NCI-H524 (cell line): ENCODE measurements at regions not wholly inside any gene's neighbourhood (a gene's known extent, or its start where the extent isn't known, plus 50 kb on each side); places are given as distances from the start of the nearest gene placed in this dataset.
A peak's percentile ranks its signal among the peaks of the same experiment; 100 is the strongest.

Source experiments
- DNase-seq, 2 experiments: peaks; one replicate each; lab custom pipeline; 2025; lab: John Stamatoyannopoulos, UW

GRCh38 chr1:68378296-68379084 is 71.3 kb downstream of the RPE65 start:
- DNase-seq: no peak

DNA sequence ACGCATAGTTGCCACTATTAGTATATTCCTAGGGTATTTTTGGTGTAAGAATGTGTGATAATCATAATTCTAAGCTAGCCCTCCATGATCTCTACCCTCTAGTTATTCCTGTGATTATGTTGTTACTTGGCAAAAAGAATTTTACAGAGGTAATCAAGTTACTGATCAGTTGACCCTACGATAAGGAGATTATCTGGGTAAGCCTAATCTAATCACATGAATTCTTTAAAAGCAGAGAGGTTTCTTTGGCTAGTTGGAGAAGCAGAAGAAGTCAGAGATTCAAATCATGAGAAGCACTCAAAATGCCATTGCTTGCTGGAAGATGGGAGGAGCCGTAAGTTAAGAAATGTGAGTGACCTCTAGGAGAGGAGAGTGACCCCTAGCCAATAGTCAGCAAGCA is 72.7 kb downstream of the RPE65 start:
- no peak for DNase-seq

- peak in 1 of 2 experiments; percentile 41 for DNase-seq
These were observed 73.3 kb downstream of the RPE65 start for GRCh38 chr1:68376441-68376840.

DNA sequence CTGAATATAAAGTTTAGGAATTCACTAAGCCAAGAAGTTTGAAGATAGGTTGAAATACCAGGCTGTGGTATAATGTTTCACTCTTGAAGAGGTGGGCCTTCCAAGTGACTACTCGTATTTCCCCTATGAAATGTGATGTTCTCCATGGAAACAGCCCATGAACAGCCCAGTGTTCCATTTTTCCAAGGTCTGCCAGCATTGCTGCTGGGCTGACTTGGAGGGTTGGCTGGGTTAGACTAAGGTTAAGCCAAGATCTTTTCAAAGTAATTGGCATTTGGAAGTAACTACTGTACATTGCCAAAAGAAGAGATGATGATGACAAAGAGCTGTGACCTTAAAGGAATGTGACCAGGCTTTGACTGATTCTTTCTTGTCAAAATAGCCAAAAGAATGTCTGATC is 73.8 kb downstream of the RPE65 start:
- no peak for DNase-seq

- no peak for DNase-seq
These were observed 76.6 kb downstream of the RPE65 start for GRCh38 chr1:68373173-68373572.

DNA sequence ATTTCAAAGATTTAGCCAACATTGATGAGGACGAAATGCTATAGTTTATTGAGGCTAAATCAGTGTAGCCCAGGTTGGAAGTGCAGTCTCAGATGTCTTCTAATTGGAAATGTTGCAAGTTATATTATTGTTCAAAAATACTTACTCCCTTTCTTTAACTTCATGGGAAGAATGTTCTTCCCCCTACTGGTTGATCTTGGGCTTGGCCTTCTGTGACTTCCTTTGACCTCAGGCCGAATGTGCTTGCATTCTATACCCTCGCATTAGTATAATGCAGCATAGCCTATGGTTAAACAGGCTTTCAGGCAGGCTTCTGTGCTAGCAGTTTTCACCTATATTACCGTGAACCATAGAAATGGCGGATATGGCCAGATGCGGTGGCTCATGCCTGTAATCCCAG is 77.3 kb downstream of the RPE65 start:
- no peak for DNase-seq

- no peak for DNase-seq
These were observed 79.4 kb downstream of the RPE65 start for GRCh38 chr1:68370101-68370915.

- DNase-seq: no peak
These were observed 83.2 kb downstream of the RPE65 start for GRCh38 chr1:68366572-68366971.

DNA sequence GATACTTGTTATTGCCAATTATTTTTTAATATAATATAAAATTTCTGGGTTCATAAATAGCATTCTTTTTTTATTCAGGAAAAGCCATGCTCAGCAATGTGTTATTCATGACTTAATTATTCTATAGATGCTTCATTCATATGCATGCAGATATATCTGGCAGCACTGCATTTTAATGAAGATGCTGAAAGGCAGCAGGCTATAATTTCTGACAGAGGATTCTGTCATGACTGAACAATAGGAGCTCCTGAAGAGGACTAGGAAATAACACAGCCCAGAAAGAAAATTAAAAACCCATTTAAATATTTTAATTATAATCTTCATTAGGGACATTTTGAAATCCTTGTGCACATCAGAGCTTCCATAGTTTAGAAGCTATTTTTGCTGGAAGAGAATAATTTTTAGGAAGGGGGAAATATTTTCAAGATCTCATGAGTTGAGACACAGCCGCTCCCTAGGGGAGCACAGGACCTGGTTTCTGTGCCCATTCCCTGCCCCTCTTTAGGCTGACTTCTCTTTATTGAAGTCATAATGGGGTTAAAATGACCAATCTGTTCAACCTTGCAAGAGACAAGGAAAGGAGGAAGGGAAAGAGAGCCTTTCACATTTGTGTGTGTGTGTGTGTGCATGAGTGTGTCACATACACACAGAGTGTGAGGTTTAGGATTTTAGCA is 83.9 kb downstream of the RPE65 start:
- no peak for DNase-seq

- no peak for DNase-seq
These were observed 86.4 kb downstream of the RPE65 start for GRCh38 chr1:68363339-68363738.

GRCh38 chr1:68361346-68361910 is 88.3 kb downstream of the RPE65 start:
- DNase-seq: no peak

DNA sequence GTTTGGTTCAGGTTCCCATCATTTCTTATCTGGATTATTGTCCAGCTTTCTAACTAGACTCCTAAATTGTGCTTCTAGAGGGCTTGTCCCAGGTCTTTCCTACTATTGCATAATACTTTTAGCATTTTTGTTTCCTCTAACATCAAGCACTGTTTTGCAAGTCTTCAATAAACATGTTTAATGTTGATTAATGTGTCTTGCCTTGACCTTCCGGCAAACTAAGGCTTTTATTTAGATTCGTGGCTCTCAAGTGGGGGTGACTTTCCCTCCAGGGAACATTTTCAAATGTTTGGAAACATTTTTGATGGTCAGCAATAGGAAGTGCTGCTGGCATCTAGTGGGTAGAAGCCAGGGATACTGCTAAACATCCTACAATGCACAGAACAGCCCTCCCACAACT is 90.7 kb downstream of the RPE65 start:
- no peak for DNase-seq

DNA sequence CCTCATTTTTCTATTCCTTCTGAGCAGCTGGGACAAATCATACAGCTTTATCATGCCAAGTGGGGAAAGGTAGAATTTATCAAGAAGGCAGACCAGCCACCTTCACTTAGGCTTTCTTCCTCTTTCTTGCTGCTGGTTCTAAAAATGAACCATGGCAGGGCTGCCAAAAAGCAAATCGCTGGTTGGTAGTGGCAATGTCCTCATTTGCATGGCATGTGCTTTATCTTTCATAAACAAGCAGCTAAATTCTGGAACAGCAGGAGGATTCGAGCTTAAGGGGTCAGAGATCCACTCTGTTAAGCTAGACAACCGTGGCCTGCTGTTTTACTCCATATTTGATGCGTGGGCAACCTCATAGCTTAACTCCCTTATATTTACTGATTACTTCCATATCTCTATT is 91.3 kb downstream of the RPE65 start:
- DNase-seq: no peak

- no peak for DNase-seq
These were observed 94.1 kb downstream of the RPE65 start for GRCh38 chr1:68355614-68356013.

- no peak for DNase-seq
These were observed 97.6 kb downstream of the RPE65 start for GRCh38 chr1:68352202-68352601.

DNA sequence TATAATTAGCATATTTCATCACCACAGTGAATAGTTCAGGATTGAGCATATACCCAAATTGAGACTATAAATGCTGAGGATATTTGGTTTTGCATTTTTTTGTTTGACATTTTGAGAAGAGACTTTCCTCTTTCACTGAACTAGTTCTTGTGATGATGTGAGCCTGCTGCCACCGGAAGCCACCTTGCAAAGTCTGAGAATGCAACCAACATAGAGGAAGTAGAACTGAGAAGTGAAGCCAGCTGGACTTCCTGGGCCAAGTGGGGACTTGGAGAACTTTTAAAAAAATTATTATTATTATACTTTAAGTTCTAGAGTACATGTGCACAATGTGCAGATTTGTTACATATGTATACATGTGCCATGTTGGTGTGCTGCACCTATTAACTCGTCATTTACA is 102.3 kb downstream of the RPE65 start:
- no peak for DNase-seq

- DNase-seq: peak in 1 of 2 experiments; percentile 34
These were observed 103.5 kb downstream of the RPE65 start for GRCh38 chr1:68346188-68346808.

DNA sequence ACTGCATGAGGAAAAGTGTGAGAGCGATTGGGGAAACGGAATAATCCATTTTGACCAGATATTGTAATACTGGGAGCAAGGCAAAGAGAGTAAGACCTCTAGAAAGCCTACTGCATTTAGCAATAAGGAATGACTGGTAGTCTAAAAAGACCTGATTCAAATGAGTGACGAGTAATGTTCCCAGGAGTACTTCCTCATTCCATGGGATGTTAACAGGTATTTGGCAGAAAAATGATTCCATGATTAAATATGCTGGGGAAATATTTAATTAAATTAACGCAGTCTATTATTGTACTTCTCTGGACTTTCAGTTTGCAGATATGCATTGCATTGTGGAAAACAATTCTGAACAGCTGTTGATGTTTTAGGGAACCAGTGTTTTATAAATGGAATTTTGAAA is 105.5 kb downstream of the RPE65 start:
- DNase-seq: no peak

DNA sequence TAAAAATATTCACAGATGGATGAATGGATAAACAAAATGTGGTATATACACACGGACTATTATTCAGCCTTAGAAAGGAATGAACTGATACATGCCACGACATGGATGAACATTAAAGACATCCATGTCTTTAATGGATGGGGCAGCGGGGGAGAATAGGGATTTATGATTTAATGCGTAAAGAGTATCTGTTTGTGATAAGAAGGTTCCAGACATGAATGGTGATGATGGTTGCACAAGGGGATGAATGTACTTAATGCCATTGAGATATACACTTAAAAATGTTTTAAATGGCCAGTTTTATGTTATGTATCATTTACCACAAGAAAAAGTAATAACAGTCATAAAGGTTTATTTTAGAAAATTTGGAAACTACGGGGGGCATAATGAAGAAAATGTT is 108.6 kb upstream of the WLS start:
- DNase-seq: no peak

DNA sequence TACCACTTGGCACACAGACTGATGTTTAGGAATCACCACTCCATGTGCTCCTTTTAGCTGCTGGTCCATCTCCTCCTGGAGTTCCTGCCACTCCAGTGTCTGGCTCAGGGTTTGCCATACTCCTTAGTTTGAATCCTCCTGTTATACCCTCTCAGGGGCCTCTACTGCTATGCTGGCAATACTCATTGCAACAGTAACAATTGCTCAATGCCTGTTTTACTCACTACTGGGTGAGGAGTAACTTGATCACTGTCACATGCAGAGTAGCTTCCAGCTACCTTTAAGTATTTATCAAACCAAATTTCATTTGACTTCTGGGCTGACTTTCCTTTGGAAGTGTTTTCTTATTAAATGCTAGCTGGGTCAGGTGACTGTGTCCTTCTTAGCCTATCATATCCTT is 107.2 kb upstream of the WLS start:
- no peak for DNase-seq

DNA sequence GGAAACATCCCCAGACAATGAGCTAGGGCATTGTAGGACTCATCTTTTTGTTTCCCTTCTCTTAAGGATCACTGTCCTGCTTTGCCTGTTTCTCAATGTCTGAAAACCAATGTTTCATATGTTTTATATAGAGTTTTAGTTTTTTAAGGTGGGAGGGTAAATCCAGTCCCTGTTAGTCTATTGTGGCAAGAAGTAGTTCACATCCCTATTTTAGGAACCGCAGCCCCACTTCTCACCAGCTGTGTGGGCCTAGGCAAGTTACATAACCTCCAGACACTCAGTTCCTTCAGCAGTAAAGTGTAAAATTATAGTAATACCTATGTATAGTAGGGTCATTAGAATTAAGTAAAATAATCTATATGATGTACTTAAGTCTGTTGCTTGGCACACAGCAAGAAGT is 105.8 kb upstream of the WLS start:
- no peak for DNase-seq

GRCh38 chr1:68332041-68332440 is 99.7 kb upstream of the WLS start:
- no peak for DNase-seq
